Neural crest cell (in vitro differentiated cells): ENCODE measurements at regions not wholly inside any gene's neighbourhood (a gene's known extent, or its start where the extent isn't known, plus 50 kb on each side); places are given as distances from the start of the nearest gene placed in this dataset.

Experiments used
- DNase-seq: peaks from one replicate; pipeline ENCODE4 v3.0.0; 2021; ENCODE audit warnings: low read depth, mixed read lengths, low spot score
- H3K27ac Mint-ChIP-seq: one replicate; pipeline ENCODE4 v1.8.0; 2021; ENCODE audit warnings: mild to moderate bottlenecking, mixed read lengths; ENCODE audit not compliant: unreplicated experiment
- H3K27me3 Mint-ChIP-seq: 2 replicates; pipeline ENCODE4 v1.8.0; 2021; ENCODE audit warnings: low read depth, mild to moderate bottlenecking, mixed read lengths
- H3K36me3 Mint-ChIP-seq: 2 replicates; pipeline ENCODE4 v1.8.0; 2021; ENCODE audit warnings: low read depth, mild to moderate bottlenecking, mixed read lengths
- H3K4me1 Mint-ChIP-seq: 2 replicates; pipeline ENCODE4 v1.8.0; 2021; ENCODE audit warnings: mixed read lengths
- H3K4me3 Mint-ChIP-seq: one replicate; pipeline ENCODE4 v1.8.0; 2021; ENCODE audit warnings: mild to moderate bottlenecking, mixed read lengths
- H3K9me3 Mint-ChIP-seq: 2 replicates; pipeline ENCODE4 v1.8.0; 2021; ENCODE audit warnings: mixed read lengths
- TF ChIP-seq, protein P1 (sequence below): fragments of 200-600 bp; sonication (generic); conservative IDR thresholded peaks from 2 replicates; pipeline ENCODE4 v1.5.0; 2021; ENCODE audit warnings: antibody characterized with exemption, mild to moderate bottlenecking

DNA sequence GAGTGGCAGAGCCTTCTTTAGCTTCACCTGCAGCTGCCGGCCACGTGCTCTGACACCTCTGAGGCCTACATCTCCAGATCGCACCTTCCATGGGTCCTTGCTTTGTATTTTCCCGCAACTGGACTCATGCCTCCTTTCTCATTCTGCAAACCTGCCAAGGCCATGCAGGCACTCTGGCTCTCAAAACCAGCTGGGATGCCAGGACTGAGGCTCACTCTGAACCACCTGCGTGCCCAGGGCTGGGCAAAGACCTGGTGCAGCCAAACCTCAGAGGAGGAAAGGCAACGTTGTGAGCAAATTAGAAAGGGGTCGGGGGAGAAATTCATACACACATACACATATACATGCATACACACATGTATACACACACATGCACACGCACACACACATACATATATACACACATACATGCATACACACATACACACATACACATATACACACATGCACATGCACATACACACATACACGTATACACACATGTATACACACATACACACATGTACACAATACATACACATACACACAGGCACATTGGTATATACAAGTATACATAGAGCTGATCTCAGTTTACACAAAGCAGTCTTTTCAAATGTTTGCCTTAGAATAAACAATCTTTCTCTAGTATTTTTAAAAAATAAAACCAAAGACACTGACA lies 125.2 kb downstream of the RTP5 start:
- no peaks in the 10 kb centered on the region for H3K4me1 Mint-ChIP-seq
- no peak overlapping the region for H3K27ac Mint-ChIP-seq
- H3K9me3 Mint-ChIP-seq: no peaks in the 10 kb centered on the region
- no peak overlapping the region for H3K4me3 Mint-ChIP-seq
- DNase-seq: no peak
- TF ChIP-seq, protein P1, sequence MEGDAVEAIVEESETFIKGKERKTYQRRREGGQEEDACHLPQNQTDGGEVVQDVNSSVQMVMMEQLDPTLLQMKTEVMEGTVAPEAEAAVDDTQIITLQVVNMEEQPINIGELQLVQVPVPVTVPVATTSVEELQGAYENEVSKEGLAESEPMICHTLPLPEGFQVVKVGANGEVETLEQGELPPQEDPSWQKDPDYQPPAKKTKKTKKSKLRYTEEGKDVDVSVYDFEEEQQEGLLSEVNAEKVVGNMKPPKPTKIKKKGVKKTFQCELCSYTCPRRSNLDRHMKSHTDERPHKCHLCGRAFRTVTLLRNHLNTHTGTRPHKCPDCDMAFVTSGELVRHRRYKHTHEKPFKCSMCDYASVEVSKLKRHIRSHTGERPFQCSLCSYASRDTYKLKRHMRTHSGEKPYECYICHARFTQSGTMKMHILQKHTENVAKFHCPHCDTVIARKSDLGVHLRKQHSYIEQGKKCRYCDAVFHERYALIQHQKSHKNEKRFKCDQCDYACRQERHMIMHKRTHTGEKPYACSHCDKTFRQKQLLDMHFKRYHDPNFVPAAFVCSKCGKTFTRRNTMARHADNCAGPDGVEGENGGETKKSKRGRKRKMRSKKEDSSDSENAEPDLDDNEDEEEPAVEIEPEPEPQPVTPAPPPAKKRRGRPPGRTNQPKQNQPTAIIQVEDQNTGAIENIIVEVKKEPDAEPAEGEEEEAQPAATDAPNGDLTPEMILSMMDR: no peak
- no peaks in the 10 kb centered on the region for H3K27me3 Mint-ChIP-seq
- H3K36me3 Mint-ChIP-seq: no peaks in the 10 kb centered on the region

DNA sequence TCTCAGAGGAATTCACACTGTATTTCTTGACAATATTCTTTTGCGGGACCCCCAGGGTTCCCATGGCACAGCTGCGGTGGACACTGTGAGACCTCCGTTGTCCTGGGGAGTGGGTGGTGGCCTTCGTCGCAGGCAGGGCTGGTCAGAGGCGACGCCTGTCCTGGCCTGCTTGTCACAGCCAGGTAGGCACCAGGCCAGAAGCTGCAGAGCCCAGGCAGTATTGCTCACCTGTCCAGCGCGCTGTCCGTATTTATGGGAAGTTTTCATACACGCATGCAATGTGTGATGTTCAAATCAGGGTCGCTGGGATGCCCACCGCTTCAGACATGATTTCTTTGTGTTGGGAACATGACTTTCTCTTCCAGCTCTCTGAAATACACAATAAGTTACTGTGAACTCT lies 126.6 kb downstream of the RTP5 start:
- Mint-ChIP-seq H3K9me3 (no peaks in the 10 kb centered on the region), H3K4me1 (no peaks in the 10 kb centered on the region), H3K4me3 (no peak overlapping the region), H3K36me3 (no peaks in the 10 kb centered on the region), H3K27ac (no peak overlapping the region), H3K27me3 (no peaks in the 10 kb centered on the region)
- TF ChIP-seq, protein P1: no peak
- DNase-seq: no peak

DNA sequence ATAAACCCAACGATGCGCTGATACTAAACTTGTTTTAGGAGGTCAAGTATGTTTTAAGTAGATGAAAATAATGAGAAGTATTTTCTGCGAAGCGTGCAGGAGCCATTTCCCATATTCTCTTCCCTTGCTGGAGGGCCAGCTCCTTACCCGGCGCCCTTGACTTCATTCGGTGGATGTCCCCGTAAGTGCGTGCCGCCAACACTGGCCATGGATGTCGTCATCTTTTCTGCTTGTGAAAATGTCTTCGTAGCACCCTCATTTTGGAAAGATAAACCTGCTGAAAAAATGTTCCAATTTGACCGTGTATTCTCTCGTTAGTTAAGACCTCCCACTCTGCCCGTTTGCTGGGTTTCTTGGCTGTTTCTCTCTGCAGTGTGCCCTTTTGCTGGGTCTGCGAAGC lies 127.5 kb downstream of the RTP5 start:
- DNase-seq: no peak
- TF ChIP-seq, protein P1: no peak
- no peaks in the 10 kb centered on the region for H3K36me3 Mint-ChIP-seq
- H3K4me3 Mint-ChIP-seq: no peak overlapping the region
- no peaks in the 10 kb centered on the region for H3K9me3 Mint-ChIP-seq
- no peaks in the 10 kb centered on the region for H3K4me1 Mint-ChIP-seq
- H3K27me3 Mint-ChIP-seq: peaks cover under 1% of the 10 kb centered on the region
- no peak overlapping the region for H3K27ac Mint-ChIP-seq

DNA sequence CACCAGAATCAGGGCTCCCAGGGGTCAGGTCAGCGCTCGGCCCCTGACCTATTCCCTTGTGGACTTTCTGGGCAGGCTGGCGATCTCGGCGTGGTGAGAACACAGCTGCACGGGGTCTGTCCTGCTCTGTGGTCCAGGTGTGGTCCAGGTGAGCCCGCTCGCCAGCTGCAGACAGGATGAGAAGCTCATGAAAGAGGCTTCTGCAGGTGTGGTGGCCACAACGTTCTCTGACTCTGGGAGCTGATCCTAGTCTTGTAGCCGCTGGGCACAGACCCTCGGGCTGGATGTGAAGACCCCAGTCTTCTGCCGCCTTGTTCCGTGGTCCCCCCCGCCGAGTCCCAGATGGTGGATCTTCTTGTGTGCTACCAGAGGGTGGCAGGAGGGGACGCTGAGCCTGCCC lies 129.7 kb downstream of the RTP5 start:
- Mint-ChIP-seq H3K27ac (no peak overlapping the region), H3K9me3 (no peaks in the 10 kb centered on the region), H3K4me1 (no peaks in the 10 kb centered on the region), H3K27me3 (peaks cover 6% of the 10 kb centered on the region), H3K36me3 (no peaks in the 10 kb centered on the region), H3K4me3 (no peak overlapping the region)
- DNase-seq: no peak
- TF ChIP-seq, protein P1: no peak

DNA sequence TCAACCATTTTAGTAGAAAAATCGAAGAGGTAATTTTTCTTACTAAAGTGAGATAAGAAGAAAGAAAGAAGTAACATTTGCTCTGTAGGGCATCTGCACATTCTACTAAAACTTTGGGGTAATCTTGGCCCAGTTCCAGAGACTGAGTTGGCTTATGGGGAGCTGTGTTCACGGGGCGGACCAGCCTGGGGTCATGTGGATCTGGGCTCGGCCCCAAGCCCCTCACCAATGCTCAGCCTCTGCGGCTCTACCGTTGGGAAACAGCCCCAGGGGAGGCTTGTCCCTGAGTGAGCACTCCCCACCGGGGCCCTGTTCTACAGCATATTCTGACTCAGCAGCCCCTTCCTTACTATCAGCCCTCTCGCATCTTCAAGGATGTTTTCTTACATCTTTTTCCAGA lies 132.3 kb downstream of the RTP5 start:
- Mint-ChIP-seq H3K4me3 (no peak overlapping the region), H3K4me1 (peaks cover 8% of the 10 kb centered on the region), H3K27me3 (peaks cover 24% of the 10 kb centered on the region), H3K9me3 (no peaks in the 10 kb centered on the region), H3K36me3 (peaks cover 5% of the 10 kb centered on the region), H3K27ac (no peak overlapping the region)
- TF ChIP-seq, protein P1: no peak
- no peak for DNase-seq

DNA sequence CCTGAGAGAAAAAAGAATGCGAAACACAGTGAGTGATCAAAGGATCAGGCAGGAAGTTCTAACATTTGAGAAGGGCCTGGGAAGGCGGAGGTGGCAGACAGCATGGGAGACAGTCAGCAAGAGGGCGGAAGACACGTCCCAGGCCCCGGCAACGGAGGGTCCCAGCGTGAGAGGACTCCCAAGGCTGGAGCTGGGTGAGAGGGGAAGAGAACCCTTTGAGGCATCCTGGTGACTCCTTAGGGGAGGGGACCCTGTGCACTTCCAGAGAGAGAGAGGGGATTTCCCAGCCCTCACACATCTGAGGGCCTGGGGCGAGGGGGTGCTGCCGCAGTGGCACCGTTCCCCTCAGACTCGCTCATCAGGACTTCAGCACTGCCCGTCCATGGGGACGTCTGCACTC lies 133.4 kb downstream of the RTP5 start:
- TF ChIP-seq, protein P1: no peak
- Mint-ChIP-seq H3K4me1 (peaks cover 8% of the 10 kb centered on the region), H3K27ac (no peak overlapping the region), H3K27me3 (peaks cover 24% of the 10 kb centered on the region), H3K9me3 (no peaks in the 10 kb centered on the region), H3K36me3 (peaks cover 5% of the 10 kb centered on the region), H3K4me3 (no peak overlapping the region)
- DNase-seq: no peak
